Activated T-cell treated with anti-CD3 and anti-CD28 coated beads for 1 hour (primary cell): ENCODE measurements at regions not wholly inside any gene's neighbourhood (a gene's known extent, or its start where the extent isn't known, plus 50 kb on each side); places are given as distances from the start of the nearest gene placed in this dataset.

Experiments used
- DNase-seq: peaks from one replicate; pipeline ENCODE4 v3.0.0-alpha.2; 2020; ENCODE audit warnings: low read depth

DNA sequence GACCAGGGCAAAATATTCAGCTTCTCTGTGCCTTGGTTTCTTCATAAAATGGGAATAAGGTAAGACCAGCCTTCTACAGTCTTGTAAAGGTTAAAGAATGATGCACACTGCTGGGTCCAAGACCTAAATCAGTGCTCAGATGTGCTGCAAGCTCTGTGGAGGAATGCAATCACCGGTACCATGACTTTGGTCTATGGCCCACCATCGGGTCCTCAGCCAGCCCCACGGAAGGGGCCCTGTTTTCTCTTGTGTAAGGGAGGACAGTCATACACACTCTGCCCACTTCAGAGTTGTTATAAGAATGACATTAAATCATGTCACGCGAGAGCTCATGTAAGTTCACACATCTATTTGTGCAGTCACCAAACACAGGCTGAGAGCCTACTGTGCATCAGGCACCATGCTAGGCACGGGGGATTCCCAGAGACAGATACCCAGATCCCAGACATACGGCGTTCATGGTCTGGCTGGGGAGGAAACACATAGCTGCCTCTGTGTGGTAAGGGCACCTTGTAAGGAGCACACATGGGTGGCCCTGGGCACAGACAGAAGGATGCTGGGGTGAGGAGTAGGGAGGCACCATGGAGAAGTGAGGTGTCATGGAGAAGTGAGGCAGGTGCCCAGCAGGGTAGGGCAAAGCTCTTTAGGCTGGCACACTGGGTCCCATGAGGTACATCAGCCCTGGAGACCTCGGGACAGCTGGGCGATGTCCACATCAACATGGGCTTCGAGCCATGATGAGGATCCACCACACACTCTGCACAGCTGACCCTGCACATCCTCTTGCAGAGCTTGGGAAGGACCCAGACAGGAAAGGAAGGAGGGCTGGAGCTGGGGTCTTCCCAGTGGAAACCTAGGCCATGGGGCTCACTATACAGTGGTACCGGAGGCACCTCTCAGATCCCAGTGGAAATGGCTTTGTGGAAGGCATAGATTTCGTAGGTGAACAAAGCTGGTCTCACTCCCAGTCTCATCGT is 190.4 kb upstream of the DIO3 start:
- DNase-seq: no peak

DNA sequence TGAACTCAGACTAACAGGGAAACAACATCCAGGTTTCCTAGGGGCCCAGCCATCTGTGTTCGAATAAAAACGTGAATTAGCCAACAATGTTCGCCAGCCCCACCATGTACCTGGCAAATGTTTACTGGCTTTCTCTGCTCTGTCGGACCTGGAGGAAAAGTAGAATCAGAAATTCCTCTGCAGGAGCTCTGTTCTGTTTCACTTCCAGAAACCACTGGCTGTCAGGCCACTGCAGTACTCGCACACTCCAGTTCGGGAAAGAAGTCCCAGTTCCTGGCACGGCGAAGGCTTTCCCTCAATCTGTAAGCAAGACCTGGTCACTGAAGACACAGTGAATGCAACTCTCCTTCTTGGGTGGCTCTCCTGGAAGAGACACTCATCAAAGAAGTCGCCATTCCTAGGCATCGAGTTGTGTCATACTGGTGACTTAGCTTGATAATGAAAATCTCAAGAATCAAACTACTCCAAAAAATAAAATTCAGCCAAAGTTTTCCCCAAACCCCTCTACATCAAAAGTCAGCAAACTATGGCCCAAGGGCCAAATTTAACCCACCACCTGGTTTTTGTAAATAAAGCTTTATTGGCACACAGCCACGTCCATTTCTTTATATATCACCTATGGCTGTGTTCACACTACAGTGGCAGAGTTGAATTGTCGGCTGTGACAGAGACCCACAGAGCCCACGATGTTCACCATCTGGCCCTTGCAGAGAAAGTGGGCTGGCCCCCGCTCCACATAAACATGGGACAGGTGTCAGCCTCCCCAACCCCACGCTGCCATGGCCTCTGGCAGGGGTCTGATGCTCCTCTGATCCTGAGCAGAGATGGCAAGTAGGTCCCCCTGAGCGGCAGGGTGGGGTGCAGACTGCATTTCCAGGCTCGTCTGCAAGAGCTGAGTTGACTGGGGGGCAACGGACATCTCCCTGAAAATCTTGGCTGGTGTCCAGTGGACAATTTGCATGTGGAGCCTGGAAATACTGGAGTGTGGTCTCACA is 189.2 kb upstream of the DIO3 start:
- DNase-seq: no peak

DNA sequence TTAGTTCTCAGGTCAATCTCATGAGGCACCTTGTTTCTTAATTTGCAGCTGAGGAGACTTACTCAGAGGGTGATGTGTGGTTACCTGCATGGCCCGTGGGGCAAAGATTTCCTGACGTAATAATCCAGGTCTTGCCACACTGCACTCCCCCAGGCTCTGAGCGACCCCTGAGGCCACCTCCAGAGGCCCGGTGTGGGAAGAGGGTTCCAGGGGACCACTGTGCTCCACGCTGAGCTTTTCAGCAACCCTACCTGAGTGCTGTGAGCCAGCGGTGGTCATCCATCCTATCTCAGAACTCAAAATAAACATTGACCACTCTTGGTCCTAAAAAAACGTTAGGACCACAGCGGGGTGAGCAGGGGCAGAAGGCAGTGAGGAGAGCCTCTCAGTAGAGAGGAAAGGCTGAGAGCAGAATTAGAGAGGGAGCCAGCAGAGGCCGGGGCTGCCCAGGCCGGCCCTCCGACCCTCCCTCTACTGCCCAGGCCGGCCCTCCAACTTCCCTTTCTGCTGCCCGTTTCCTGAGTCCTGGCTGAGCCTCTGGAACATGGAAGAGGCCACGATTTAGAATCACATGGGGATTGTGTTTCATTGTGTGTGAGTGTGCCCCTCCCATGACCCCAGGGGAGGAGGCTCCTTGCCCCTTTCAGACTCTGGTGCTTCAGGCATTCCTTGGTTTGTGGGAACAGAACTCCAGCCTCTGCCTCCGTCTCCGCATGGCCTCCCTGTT is 188.2 kb upstream of the DIO3 start:
- no peak for DNase-seq

DNA sequence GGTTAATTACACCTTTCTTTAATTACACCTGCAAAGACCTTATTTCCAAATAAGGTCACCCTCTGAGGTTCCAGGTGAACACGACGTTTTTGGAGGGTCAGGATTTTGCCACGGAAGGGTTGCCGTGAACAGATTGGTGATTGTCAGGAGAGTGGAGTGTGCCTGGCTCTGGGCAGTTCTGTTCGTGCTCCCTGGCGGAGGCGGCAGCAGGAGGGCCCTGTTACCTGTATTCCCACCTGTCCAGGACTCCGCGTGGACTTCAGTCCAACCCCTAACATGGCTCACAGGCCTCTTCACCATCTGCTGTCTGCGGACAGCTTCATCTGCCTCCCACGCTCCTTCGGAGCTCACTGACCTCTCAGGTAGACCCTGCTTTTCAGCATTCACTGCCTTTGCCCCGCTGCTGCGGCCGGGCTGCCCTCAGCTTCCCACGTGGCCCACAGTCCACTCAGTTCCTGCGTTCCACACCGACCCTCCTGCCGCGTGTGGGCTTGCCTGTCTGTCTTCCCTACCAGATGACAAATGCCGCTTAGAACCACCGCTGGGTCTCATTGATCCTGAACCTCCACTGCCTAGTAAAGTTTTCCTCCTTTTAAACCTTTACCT is 187.5 kb upstream of the DIO3 start:
- DNase-seq: no peak

DNA sequence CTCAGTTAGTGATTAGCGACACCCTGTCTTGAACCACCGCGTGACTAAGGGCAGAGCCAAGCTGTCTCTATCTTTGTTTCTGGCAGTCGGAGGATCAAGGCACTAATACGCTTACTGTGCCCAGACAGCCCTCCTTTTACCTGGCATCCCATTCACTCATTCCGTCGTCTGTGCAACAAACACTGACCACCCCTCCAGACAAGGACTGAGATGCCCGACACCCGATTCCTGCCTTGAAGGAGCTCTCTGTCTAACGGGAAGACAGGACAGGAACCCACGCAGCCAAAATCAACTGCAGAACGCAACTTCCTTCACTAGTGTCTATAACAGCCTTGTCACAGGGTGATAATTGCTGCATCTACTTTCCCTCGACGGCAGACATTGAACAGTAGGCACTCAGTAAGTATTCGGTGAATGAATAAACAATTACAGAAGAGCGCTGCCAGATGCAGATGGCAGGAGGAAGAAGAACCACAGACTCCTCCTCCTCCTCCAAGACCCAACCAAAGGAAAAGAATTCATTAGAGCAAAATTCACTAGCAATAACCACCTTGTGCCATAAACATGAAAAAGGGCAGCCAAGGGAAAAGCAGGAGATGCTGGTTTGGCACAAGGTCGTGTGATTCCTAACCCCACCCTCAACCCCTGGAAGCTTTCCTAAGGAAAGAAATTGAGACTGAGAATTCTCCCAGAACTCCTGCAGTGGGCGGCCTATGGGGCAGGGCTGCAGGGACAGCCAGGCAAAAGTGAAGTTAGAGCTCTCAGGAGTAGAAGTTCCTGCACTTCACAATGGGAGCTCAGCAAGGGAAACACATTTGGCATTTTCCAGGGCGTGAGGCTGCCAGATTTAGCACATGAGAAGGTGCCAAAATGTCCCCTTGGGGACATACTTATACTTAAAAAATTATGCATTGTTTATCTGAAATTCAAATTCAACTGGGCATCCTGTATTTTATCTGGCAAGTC is 186.6 kb upstream of the DIO3 start:
- no peak for DNase-seq

DNA sequence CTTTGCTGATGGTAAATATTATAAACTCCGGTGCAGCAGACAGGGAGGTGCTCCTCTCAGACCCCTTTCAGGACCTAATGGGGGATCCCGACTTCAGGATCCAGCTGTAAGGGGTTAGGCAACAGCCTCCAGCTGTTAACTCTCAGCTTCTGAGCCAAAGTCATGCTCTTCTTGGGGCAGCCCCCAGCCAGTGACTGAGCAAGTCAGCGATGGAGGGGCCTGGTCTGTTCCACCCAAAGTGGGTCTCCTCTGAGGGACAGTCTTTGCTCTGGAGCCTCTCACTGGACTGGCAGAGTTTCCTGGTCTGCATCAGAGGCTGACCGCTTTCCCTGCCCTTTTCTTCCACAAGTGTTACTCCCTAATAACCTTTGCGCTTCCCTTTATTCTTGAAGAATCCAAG is 184.2 kb upstream of the DIO3 start:
- DNase-seq: no peak

DNA sequence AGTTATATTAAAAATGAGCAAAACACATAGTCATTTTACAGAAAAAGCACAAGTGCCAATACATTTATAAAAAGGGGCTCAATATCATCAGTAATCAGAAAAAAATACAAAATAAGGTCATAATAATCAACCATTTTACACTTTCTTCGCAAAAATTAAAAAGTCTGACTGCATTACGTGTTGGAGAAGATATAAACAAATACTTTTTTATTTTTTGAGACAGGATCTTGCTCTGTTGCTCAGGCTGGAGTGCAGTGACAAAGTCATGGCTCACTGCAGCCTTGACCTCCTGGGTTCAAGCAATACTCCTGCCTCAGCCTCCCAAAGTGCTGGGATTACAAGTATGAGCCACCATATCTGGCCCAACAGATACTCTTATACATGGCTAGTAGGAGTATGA is 181.5 kb upstream of the DIO3 start:
- DNase-seq: no peak

DNA sequence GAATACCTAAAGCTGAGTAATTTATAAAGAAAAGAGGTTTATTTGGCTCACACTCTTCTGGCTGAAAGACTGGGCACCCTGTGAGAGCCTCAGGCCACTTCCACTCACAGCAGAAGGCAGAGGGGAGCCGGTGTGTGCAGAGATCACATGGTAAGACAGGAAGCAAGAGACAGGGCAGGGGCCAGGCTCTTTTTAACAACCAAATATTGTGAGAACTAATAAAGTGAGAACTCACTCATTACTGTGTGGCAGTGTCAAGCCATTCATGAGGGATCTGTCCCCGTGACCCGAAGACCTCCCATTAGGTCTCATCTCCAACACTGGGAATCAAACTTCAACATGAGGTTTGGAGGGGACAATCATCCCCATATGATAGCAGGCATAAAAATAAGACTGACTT is 180.8 kb upstream of the DIO3 start:
- no peak for DNase-seq

DNA sequence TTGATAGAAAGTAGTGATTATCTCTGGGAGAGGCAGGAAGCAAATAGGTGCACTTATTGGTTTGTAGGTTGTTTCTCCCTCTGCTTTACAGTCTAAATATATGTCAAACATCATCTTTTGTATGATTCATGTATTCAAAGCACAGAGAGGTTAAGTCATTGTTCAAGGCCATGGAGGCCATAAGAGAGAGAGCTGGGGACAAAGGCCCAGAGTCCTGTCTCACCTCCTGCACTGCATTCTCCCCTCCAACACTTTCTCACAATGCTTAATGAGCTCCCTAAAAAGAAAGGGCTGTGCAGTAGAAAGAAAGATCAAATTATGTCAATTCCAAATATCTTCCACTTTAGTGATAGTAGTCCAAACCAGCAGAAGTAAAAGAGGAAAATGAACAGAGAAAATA is 180.4 kb upstream of the DIO3 start:
- no peak for DNase-seq

DNA sequence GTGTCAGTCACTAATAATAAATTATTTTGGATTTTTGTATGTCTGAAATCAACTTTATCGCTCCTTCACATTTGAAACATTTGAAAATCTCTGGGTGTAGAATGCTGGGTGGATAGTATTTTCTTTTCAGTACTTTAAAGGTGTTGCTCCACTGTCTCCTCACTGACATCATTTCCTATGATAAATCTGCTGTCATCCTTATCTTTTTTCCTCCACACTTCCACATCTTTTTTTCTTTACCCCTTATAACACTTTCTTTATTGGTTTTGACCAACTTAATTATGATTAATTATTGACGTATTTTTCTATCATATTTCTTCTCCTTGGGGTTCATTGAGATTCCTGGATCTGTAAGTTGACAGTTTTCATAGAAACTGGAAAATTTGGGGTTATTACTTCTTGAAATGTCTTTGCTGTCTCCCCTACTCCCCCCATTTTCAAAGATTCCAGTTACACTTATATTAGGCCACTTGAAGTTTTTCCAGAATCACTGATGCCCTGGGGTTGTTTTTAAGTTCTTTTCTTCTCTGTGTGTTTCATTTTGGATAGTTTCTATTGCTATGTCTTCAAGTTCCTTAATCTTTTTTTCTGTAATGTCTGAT is 177.5 kb upstream of the DIO3 start:
- no peak for DNase-seq

DNA sequence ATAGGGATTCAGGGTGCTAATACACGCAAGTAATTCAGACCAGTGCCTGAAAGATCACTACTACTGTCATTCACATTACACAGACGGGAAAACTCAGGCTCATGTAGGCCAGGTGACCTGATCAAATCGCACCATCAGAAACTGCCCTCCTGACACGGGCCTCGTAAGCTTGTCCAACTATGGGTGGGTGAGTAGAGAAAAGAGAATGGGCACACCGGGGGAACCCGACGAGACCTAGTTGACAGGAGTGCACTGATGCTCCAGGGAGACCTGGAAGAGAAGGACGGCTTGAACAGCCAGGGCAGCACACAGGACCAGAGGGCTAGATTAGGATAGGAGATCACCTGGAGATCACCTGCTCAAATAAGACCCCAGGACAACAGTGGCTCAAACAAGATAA is 166.9 kb upstream of the DIO3 start:
- DNase-seq: no peak

DNA sequence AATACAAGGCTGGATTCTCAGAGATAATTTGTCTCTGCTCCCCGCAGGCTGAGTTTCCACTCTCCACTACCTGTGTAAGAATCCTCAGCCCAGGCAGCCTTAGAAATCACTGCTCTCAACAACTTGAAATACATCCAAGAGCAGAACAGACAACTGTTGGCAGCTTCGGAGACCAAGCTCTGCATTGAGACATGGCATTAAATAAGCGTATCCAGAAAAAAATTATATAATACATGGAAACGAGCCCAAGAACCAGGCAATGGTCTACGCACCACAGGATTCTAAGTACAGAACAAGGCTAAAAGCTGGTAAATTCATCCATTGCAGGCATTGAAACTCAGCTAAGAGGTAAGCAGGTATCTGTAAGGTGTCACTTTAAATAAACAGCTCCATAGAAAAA is 165.5 kb upstream of the DIO3 start:
- DNase-seq: no peak

DNA sequence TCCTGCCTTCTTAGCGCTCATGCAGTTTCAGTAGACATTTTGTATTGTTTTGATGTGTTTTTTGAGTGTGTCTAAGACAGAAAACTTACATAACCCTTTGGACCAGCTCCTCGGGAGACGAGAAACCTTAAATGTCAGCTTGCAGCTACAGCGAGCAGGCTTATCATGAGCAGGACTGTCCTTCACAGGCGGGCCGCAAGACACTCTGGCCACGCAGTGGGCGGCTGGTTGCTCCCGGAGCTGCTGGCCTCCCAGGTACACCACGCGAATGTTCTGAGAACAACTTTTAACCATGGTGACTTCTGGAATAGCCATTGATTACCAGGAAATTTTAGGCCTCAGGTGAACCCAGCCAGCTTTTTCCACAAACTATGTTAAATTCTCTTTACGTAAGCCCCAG is 164.1 kb upstream of the DIO3 start:
- DNase-seq: no peak

DNA sequence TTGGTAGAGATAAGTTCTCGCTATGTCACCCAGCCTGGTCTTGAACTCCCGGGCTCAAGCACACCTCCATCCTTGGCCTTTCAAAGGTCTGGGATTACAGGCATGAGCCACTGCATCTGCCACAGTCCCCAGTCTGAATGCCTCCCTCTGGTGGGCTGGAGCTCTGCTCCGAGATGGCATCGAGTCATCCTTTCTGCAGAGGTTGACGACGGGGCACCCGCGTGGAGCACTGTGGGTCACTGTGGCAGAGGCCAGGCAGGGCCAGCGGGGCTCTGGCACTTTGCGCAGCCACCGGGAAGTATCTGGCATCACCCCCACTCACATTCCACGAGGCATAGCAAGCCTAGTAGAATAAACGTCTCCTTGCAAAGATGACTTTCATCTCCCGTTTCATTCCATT is 163.3 kb upstream of the DIO3 start:
- no peak for DNase-seq

DNA sequence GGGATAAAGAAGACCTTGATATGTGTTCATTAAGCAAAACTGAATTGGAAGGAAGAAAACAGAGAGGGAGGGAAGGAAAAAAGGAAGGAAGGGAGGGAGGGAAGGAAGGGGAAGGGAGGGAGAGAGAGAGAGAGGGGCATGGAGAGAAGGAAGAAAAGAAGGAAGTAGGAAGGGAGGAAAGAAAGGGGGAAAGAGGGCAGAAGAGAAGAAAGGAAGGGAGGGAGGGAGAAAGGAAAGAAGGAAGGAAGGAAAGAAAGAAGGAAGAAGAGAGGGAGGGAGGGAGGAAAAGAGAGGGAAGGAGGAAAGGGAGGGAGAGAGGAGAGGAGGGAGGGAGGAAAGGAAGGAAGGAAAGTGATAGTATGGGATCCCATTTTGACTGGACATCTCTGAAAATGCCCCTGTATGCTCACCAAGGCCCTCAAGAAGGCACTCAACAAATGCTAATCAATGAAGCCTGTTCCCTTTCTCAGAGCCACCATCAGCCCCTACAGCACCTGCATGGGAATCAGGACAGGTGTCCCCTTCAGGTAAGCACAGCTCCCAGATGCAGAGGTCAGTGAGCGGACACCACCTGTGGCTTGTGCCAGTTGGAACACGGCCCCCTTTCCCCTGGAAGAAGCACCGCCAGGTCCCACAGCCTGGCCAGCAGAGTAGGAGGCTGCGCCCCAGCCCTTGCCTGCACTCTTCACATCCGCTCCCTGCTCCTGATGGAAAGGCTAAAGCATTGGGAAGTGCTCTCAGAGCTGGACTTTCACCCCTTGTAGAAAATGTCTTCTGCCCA is 161.4 kb upstream of the DIO3 start:
- no peak for DNase-seq

DNA sequence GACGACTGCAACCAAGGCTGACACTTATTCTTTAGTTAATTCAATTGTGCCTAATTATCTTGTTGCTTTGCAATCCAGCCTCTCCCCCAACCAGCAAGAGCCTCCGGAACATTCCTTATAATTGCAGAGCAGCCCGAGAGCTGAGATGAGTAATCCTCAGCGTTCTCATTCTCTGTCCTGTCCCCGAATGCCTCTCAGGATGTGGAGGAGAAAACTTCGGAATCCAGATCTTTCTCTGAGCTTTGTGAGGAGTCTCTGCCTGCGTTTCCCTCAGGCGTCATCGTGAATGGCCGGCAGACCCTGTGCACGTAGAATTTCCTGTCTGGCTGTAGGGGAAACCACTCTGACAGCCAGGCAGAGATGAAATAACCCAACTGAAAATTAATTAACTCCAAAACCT is 160.5 kb upstream of the DIO3 start:
- DNase-seq: no peak

DNA sequence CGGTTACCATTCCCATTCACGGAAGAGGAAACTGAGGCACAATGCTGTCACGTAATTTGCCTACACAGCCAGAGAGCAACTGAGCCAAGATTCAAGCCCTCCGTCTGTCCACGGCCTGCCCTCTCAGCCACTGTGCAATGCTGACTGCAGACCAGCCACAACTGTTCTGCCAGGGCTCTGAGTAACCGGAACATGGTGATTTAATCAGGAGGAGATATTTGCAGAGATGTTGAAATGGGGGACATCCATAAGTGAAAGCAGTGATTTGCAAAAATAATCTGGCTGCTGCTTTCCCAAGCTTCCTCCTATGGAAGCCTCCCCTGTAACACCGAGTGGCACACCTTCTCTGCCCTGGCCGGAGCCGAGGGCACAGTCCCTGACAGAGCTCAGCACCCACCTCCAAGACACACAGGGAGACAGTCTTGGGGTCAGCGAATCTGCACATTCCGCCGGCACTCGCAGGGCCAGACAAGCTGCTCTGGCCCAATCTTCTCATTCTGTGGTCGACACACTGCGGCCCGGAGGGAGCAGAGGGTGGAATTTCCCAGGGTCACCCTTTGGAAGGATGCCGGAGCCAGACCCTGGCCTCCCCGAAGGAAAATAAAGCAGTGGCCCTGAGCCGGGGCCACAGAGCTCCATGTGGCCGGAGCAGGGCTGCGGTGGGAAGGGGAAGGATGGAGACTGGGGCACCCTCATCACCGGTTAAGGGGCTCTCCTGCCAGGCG is 158.2 kb upstream of the DIO3 start:
- no peak for DNase-seq

DNA sequence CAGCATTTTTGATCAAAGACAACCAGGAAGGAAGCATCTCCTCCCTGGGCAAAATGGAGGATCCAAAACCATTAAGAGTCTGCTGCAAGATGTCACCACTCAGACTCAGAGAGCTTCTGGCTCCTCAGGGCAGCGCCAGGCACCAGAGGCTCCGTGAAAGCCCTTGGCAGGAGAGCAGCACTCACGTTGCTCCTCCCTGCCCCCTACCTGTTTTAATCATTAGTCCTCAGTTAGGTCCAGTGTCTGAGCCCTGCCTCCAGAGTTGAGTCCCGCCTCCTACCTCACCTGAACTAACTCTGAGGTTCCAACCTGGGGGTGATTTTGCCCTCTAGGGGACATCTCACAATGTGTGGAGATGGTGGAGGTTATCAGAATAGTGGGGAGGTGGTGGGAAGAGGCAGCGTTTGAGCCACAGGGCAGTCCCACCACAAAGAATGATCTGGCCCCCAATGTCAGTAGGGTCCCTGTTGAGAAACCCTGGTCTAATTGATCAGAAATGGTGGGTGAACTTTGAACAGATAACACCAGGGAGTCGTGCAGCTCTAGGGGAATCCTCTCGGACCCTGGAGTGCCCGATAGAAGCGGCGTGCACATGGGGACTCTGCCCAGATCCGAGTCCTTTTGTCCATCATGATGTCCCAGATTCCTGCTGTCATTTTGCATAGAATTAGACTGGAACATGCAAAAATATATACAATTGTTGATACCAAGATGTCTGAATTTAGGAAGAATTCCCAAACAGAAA is 156.7 kb upstream of the DIO3 start:
- DNase-seq: no peak
